UCSD-AML1 (cell line): ENCODE measurements at regions not wholly inside any gene's neighbourhood (a gene's known extent, or its start where the extent isn't known, plus 50 kb on each side); places are given as distances from the start of the nearest gene placed in this dataset.

Source experiments
- DNase-seq: peaks from one replicate; lab custom pipeline; 2025; ENCODE audit not compliant: unreplicated experiment; lab: John Stamatoyannopoulos, UW

- DNase-seq, result peak; percentile 42
These were observed 286.1 kb downstream of the SEC14L1 start for GRCh38 chr17:77426676-77427386.

- no peak for DNase-seq
These were observed 286.7 kb downstream of the SEC14L1 start for GRCh38 chr17:77427391-77427991.

GRCh38 chr17:77428020-77428748 is 287.4 kb downstream of the SEC14L1 start:
- peak; percentile 67 for DNase-seq

DNA sequence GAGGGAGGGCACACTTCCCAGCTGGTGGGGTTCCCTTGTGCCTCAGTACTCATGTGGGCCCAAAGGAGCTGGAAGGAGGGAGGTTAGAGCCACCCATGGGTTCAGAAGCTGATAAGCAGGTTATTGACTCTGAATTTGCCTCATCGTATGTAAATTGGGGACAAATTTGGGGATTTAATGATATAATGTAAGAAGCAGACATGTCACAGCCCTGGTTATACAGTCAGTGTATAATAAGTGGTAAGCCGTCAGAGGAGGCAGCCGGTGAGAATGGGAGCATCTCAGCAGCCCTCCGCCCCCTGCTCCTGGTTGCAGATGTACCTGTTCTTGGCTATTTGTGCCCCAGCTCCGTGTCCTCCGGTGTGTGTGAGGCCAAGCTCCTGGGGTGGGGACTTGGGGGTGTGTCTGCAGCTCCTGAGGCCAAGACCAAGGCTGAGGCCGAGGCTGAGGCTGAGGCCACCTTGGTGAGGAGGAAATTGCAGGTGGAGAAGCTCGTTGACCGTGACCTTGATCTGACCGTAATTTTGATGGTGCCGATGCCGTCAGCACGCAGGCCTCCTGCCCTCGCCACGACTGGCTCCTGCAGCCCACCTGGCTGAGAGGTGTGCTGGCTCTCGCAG is 288.1 kb downstream of the SEC14L1 start:
- DNase-seq, result no peak

DNA sequence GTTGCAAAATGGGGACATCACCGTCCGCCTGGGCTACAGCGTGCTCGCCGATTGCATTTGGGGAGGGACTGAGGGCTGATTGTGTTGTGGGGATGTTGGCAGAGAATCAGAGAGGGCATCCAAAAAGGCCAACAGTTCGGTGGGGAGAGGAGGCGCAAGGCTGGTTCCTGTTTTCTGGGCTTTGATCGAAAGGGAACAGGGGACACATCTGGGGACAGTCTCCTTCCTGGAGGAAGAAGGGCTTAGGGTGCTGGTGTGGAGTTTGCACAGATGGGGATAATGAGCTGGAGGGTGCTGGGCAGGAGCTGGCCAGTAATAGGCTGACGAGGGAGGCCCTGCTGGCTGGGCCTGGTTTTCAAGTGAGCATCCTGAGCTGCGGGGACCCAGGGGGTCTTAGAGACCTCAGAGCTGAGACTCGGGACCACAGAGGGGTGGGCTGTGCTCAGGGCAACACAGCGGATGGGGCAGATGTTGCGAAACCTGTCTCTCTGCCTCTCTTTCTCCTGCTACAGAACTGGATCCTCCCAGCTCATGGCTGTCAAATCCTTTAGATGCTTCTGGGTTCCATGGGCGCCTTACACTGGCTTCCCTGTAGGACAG is 288.7 kb downstream of the SEC14L1 start:
- DNase-seq, result no peak

DNA sequence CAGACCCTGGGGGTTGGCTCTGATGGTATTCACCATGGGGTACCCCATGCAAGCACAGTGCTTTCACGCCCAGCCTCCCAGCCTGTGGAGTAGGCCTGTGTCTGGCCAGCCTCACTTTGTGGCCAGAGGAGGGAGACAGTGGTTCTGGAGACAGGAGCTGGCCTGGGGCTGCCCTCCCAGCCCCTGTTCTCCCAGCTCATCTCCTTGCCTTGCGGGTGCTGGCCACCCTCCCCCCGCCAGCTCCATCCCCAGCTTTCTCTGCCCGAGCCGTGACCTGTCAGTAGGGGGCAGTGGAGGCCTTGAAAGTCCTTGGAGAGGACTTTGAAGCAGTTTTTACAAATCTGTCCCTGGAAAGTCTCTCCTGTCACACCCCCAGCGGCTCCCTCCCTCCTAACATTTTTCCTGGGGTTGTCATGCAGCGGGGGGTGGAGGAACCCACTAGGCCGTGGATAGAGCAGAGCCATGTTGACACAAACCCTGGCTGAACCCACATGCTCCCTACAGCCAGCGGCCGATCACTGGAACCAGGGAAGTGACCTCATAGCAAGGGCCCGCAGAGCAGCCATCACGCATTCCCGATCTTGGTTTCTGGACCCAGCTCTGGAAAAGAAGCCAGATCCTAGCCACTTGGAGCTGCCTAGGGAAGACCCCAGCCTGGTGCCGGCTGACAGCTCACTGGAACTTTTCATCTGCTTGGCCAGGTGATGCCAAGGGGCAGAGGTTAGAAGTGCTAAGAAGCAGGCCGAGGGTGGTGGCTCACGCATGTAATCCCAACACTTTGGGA is 289.4 kb downstream of the SEC14L1 start:
- peak; percentile 76 for DNase-seq

DNA sequence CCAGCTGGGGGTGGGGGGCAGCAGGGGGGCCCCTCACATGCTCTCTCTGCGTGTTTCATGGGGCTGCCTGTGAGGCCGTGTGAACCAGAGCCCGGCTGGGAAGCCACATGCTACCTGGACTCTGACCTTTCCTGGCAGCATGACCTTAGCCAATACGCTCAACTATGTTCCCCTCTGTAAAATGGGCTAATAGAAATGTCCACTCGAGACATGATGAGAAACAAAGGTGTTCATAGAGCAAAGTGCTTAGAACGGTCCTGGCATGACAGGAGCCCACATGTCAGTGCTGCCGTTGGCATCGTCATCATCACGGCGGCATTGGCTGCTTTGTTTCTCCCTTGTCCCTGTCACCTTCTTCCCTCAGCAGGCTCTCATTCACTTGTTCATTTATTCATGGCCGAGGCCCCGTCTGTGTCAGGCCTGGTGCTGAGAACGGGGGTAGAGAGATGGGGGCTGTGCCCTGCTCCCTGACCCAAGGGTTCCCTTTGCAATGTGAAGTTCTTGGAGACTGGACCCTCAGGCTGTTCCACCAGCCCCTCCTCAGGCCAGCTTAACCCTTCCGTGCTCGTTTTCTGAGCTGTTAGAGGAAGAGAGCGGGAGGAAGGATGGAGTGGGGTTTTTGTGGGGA is 291.4 kb downstream of the SEC14L1 start:
- DNase-seq, result no peak

DNA sequence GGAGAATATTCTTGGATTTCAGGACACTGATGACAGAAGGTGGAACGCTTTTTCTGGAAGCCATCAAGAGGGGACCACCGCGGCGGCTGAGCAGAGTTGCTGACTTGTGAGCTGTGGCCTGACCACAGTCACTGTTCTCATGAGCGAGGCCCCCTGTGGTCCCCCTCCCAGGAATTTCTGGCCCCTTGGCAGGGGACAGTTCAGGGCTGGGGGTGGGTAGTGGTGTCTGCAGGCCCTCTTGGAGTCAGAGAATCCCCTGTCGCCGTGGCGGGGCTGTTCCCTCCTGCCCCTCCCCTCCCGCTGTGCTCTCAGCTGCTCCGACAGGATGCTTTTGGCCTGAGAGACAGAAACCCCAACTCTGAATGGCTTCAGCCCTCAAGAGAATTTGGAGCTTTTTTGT is 292.0 kb downstream of the SEC14L1 start:
- no peak for DNase-seq

DNA sequence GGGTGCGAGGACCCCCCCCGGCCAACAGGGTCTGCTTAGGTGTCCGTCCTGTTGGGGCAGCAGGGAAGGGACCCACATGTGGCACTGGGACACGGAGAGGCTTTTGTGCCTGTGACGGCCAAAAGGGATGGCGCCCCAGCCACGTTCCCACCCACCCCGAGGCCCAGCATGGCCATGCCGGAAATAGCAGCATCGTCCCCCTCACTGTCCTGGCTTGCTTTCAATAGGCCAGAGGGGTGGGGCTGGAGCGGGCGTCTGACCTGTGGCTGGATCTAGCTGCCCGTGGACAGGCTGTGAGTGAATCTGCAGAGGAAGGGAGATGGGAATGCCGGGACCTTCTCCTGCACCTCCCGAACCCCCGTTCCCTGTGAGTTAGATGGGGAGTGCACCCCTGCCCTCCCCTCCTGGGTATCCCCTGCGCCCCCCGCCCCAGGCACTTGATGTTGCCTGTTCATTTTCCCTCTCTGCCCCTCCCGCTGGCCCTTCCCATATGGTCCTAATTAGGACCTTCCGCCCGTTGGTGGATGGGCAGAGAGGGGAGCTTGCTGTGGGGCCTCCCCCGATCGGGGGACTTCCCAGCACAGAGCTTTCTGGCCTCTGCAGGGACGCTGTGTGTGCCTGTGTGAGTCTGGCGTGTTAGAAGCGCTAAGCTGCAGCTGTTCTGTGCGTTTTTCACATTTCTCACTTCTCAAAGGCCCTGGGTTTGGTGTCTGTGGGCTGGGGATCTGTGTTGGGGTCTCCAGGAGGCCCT is 292.8 kb downstream of the SEC14L1 start:
- no peak for DNase-seq

DNA sequence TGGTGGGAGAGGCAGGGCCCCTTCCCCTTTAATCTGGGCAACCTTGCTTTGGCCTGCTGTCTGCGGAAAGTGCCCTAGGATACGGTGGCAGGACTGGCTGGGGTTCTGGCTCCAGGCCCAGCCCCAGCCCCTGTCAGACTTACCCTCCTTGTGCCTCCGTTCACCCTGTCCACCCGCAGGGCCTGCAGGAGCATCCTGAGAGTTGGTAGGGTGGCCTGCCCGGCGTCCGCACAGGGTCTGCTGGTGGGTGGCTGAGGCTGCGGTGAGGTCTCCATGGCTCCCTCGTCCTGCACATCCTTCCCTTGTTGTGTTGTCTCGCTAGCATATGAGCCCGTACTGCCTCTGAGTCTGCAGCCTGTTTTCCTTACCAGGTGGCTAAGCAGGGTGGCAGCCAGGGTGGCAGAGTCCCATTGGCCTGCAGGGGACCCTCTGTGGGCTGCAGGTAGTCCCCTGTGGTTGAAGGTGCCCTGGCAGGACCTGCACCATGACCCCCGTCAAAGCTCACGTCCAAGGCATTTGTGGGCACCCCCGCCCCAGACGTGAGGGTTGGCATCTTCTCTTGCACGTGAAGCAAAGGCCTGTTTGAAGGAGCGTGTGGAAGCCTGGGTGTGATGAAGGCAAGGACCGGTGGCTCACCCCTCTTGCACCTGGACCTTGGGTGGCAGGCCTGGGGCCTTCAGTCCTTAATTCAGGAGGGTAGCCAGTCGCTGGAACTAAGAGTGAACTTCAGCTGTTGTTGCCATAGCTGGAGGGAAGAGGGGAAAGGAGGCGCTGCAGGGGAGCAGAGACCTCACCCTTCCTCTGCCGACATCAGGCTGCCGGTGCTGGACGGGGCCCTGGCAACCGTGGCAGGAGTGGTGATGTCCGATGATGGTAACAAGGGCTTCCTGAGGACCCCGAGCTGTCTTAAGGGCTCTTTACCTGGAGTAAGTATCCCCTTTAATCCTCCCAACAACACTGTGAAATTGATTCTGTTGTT is 293.7 kb downstream of the SEC14L1 start:
- DNase-seq, result no peak

GRCh38 chr17:77435272-77436057 is 294.7 kb downstream of the SEC14L1 start:
- DNase-seq, result no peak

GRCh38 chr17:77436058-77436442 is 295.3 kb downstream of the SEC14L1 start:
- no peak for DNase-seq

DNA sequence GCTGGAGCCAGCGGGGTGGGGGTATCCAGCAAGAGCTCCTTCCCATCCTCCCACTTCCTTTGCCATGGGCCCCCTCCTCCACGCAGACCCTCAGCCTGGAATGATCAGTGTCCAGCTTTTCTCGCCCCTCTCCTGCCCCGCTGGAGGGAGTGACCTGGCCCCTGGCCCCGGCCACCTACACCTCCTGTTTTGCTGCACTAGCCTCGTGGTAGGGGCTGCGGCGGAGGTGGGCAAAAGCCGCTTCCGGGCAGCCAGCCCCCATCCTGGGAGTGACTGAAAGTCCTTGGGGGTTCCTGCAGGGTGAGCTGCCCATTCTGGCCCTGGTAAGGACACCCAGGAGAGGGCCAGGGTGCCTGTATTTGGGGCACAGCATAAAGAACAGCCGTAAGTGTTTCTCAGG is 295.7 kb downstream of the SEC14L1 start:
- no peak for DNase-seq

DNA sequence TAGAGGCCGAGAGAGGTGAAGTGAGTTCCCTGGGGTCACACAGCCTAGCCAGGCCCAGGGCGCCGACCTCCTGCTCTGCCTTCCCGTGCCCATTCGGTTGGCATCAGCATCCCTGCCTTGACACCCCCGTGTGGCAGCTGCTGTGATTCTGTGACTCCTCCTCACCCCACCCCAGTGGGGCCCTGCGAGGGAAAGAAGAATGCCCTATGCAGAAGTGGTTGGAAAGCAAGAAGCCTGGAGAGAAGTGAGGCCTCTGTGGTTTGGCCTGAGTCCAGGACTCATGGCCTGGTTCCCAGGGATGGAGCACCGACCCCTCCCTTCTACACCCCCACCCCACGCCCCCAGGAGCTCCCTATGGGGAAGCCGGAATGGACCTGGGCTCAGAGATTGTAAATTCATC is 296.2 kb downstream of the SEC14L1 start:
- DNase-seq, result peak; percentile 38

GRCh38 chr17:77437747-77438146 is 297.0 kb downstream of the SEC14L1 start:
- DNase-seq, result no peak

DNA sequence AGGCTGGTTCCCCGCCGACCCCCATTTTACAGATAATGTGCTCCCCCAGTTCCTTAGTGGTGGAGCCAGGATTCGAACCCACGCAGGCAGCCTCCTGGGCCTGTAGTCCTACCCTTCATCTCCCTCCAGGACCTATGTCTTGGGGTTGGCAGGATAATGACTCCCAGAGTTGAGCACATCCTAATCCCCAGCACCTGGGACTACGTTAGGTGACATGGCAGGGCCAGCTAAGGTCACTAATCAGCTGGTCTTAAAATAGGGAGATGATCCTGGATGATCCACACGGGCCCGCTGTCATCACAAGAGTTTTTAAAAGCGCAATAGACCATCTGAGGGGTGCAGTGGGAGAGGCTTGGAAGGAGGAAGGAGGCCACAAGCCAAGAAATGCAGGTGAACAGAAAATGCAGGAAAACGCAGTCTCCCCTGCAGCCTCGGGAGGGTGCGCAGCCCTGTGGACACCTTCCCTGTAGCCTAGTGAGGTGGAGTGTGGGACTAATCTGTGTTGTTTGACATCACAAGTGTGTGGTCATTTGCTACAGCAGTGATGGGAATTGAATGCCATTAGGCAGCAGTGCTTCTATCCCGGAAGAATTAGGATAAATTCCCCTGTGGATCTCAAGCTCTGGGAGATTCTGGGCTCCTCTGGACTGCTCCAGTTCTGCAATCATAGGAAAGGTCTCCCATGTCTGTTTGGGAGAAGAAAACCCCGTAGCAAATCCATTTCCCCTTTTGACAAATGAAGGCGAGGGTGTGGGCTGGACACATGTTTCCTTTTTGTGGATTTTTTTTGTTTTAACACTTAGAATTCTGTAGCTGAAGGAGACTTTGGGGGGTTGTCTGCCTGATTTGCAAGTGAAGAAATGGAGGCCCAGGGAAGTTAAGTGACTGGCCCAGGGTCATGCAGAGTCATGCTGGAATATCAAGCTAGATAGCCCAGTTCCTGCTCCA is 297.7 kb downstream of the SEC14L1 start:
- DNase-seq, result no peak
